ENCODE measurements at regions not wholly inside any gene's neighbourhood (a gene's known extent, or its start where the extent isn't known, plus 50 kb on each side); places are given as distances from the start of the nearest gene placed in this dataset.

DNA sequence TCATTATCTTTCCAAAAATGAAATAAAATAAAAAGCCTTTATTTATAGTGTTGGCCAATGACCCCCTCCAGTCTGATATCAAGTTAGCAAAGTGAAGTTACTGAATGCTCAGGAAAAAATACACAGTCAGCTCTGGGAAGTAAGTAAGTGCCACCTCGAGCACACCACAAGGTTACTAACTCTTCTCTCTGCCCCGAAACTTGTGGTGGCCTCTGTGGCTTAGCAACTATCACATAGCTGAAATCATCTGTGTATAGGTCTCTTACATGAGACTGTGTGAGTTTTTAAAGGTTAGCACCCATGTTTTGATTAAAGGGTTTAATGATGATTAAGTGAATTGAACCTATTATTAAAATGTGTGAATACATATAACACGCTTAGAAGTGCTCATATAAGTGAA lies 161.4 kb upstream of the KLF4 start:
- DNase-seq = no peak

DNA sequence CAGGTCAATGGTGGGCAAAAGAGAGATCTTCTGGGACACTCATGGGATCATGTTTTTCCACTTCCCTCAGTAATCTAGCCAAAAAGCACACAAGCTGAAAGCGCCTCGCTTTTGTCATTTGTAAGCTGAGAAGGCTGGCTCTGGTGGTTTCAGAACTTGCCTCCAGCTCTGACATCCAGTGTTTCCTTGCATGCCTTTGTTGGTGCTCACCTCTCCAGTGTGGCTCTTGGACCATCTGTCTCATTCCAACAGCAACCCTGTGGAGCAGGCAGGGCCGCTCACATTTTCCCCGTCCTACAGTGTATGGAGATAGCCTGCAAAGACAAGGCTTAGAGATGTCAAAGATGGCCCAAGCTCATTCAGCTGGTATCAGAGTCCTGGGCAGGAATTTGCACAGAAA lies 160.8 kb upstream of the KLF4 start:
- DNase-seq = no peak

DNA sequence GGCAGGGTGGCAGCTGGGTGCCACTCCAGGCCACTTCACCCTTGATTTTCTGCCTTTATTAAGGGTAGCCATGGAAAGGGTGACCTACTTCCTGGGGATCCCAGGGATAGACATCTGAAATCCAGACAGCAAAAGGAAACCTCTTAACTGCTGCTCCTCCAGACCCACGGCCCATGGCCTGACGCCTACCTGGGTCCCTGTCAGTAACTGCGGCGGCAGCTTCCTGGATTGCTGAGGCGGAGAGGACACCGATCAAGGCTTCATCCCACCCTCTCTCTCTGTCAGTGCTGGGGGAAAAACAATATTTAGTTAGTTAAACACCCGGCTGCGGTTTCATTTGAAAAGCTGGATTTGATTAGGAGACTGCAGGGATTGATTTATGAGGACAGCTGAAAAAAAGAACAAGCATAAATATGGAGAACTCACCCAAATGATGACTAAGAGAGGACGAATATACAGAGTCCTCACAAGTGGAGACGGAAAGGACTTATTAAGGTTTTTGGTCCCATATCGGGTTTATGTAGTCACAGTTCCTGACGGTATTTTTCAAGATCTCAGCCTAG lies 158.7 kb upstream of the KLF4 start:
- DNase-seq = no peak

DNA sequence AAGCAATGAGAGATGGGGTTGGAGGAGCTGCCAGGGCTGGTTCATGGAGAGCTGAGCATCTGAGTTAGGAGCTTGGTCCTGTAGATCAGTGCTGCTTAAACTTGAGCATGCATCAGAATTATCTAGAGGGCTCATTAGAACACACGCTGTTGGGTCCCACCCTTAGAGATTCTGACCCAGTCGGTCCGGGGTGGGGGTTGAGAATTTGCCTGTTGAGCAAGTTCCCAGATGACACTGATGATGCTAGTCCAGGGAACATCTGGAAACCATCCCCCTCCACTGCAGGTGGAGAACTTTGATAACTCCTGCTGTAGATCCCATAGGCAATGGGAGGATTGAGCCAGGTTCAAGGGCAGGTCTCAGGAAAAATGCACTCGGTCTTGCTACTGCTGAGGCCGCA lies 158.0 kb upstream of the KLF4 start:
- no peak for DNase-seq

DNA sequence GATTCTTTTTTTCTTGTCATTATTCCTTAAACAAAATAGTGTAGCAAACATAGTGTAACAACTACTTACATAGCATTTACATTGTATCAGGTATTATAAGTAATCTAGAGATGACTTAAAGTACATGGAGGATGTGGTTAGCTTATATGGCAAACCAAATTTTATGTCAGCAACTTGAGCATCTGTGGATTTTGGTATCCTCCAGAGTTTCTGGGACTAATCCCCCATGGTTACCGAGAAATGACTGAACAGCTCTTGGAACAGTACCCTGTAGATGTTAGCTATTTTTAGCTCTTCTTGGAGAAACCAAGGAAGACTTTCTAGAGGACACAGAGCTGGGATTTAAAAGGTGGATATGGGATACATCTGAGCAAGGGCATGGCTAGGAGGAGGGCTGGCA lies 157.6 kb upstream of the KLF4 start:
- DNase-seq = no peak

DNA sequence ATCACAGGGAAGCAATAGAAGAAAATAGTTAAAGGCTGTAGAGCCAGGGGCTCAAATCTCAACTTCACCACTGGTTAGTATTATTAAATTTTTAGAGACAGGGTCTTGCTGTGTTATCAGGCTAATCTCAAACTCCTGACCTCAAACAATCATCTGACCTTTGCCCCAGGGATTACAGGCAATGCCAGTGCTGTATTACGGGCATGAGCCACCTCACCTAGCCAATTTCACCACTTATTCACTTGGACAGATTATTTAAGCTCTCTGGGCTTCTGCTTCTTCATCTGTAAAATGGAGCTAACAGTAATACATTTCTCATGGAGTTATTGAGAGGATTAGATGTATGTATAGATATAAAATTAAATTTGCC lies 155.9 kb upstream of the KLF4 start:
- no peak for DNase-seq

DNA sequence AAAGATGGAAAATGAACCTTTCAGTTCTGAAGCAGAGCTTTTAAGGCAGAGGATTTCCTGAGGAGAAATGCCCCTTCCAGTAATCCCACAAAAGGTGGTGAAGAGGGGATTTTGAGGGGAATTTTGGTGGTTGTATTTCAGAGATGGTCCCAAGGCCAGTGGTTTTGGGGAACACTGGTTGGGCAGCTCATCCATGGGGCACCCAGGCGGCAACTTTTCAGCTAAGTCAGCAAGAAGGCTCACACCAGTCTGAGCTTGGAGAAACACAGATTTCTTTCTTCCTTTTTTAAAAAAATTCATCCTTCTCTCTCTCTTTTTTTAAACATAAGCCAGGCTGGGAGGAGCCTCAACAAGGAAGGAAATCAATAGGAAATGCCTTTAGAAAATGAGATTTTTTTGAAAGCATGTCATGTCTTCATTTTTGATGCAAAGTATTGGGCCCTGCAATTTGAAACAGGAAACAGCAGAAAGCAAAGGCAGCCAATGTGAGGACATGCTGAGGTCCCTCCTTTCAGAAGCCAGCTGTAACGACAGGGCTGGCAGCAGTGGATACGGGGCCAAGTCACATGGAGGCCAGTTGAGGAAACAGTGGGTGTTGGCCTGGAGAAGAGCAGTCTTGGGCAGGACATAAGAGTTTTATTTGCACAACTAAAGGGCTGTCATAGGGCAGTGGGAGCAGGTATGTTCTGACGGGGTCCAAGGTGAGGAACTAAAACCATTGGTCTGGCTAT lies 155.3 kb upstream of the KLF4 start:
- no peak for DNase-seq

DNA sequence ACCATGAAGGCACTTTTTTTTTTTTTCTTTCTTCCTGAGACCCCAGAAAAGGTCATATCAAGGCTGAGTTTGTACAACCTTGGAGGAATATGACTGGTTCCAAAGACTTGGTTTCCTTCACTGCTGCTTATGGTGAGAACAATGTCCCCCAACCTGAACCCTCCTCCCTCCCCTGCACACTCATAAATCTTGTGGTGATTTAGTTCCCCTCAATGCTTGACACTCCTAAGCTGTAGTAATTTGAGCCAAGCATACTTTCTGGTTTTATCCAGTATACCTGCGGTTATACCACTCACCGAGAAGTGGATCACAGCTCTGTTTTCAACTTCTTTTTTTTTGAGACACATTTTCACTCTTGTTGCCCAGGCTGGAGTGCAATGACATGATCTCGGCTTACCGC lies 149.9 kb upstream of the KLF4 start:
- DNase-seq = no peak

DNA sequence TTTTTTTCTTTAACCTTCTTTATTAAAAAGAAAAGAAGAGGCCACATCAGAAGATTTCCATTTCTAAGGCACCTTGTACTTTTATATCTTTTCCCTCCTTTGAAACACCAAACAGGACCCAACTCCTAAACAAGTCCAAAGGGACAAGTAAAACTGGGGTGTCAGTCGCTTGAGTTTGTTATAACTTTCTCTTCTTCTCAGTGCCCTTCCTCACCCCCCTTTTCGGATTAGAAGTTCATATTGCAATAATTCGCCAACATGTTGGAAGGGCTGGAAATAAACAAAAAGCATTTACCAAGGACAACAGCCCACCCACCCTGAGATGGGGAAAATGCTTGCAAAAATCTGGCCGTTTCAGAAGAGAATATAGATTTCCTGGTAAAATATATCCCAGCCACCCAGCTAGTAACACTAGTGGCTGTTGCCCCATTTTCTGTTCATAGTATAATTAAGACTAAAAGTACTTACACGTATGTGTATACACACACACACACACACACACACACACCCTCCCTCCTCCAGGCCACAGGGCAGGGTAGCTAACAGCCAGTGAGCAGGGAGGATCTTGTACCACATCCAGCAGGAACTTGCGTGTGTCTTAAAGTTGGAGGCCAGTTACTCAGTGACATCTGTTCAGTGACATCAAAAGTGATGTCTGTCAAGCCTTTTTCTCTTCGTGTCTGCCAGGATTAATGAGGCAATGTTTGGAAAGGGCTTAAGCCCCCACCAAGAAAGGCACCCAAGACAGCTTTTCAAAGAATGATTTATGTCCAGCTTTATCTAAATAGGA lies 149.1 kb upstream of the KLF4 start:
- DNase-seq = peak; percentile 12

DNA sequence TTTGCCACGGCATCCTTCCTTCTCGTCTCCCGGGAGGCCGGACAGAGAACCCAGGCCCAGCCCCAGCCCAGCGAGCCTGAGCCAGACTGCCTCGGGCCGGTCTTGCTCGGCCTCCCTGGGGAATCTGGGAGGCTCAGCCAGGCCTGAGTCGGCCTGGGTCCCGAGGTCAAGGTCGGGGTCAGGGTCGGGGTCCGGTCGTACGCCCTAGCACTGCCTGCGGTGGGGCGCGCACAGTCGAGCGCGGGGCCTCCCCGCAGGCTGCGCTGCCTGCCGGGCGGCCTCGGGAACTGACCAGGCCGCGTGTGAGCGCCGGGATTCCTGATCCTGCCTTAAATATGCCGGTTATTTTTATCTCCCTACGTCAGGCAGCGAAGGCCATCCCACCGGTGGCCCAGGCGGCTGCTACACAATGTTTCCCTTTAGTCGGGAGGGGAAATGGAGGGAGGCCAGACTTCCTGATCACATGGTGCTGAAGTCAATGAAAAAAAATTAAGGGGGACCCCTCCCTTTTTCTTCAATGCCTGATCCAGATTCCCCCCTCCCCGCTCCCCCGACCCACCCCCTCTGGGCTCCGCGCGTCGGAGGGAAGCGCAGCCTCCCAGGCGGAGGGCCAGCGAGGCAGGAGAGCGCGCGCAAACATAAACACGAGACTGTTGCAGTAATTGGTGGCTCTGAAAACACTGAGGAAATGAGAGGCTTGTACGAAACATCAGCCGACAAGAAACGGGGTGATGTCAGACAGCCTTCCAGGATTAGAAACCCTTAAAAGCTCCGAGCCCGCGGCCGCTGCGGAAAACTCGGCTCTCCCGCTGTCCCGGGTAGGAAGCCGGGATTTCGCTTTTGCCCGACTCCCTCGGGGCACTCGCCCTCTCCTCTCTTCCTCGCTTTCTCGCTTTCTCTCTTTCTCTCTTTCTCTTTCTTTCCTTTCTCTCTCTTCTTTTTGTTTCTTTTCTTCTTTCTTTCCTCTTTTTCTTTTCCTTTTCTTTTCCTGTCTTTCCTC lies 148.2 kb upstream of the KLF4 start:
- peak; percentile 29 for DNase-seq

DNA sequence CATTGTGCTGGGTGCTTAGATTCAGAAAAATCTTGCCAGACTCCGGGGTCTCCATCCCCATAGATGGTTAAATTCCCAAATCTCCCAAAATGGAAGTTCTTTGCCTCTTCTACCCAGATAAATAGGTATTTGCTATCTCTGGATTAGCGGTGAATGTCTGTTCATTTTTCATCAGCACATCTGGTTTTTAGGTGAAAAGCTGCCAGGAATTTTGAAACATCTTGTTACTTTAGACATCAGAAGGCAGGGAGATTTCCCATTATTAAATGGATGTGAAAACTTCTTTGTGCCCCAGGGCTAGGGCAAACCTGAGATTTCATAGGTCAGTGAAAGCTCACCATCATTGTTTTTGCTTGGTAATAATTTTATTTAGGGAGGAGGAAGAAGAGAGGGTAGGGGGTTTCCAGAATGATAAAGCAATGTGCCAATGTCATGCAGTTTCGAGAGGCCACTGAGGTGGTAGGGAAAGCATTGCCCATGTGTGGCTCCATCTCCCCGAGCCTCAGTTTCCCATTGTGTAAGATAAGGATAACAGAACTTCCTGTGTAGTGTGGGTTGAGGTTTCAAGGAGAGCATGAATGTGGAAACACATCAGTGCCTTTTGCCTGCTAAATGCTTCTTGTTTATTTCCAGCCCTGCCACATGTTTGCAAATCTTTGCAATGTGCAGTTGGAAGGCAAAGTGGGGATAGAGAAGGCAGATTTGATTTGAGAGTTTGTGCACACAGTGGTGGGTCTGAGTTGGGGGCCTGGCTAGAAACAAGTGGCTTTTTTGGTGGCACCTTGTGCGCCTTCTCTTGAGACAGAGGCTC lies 147.2 kb upstream of the KLF4 start:
- no peak for DNase-seq

DNA sequence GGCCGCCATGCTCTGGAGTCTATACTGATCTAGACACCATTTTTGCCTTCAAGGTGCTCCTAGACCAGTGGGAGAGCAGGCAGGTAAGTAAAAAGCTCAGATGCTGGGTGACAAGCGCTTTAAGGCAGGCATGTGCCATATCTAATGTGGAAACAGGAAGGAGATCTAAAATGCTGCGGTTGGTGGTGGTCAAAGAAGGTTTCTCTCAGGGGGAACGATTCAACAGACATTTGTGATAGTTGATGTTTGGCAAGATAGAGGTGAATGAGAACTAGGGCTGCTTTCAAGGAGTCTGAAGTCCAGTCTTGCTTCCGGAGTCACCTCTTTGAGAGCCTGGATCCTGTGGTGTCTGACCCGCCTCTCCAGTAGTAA lies 146.2 kb upstream of the KLF4 start:
- DNase-seq = no peak

DNA sequence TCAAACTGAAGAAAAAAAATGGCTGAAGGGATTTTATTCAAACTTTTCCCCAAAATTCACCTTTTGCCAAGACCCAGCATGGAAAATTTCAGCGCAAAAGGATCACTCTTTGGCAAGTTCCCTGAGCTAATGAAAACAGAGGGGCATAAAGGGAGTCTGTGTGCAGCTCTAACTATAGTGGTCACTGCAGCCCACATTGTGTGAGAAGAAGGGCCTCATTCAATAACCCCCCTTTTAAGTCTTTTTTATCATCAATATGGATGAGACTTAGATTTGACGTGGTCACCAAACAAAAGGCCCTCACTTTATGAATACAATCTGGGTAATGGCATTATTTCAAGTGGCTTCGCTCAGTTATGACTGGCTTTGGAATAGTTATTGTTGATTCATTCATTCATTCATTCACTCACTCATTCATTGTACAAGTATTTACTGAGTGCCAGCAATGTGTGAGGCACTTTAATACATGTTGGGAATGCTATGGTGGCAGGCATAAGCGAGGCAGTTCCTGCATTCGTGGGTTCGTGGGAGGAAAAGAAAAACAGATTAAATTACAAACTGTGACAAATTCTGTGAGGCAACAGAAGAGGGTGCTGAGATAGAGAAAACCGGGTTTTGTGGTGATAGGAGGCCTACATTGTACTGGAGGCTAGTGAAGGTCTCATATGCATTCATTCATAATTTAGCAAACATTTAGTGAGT lies 145.7 kb upstream of the KLF4 start:
- DNase-seq = no peak

DNA sequence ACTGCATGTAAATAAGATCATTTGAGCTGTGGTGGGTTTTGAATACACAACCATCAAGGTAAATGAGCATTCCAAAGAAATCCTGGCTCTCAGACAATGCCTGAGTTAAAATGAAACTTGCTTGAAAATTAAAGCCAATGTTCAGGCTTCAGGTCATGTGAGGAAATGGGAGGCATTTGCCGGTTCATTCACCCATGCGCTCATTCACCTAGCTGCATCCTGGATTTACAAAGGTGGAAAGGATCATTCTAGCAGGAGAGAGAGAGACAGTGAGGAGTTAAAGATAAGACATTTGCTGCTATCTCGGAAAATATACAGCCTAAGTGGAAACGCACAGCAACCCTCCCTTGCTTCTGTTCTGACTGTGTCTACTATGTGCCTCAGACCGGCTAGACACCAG lies 143.8 kb upstream of the KLF4 start:
- no peak for DNase-seq

DNA sequence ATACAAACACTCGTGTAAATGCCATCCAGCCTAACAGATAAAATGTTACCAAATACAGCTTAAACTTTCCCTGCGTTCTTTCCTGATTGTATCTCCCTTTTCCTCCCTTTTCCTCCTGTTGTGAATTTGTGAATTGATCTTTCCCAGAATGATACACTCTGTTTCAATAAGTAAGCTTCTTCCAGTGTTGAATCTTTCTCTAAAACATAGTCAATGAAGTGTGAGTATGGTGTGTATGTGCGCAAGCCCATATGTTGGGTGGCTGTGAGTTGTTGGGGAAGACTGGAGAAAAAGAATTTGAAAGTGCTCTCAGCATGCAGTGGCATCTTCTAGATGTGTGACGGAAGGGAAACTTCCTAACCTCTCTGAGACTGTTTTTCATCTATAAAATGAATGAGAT lies 143.1 kb upstream of the KLF4 start:
- no peak for DNase-seq

DNA sequence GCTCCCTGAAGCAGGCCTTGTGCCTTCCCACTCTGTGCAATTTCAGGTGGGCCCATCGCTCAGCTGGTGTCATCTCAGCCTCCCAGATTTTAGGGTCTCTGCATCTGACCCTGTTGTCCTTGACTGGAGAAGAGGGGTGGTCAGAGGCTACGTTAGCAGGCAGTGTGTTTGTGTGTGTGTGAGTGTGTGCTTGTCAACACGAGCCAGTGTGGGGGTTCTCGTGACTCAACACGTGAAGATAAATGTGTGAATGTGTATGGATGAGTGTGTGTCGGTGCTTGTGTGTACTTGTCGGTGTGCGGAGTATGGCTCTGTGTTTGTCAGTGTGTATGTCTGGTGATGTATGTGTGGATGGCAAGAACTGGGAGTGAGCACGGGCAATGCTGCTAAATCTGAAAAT lies 142.6 kb upstream of the KLF4 start:
- no peak for DNase-seq

DNA sequence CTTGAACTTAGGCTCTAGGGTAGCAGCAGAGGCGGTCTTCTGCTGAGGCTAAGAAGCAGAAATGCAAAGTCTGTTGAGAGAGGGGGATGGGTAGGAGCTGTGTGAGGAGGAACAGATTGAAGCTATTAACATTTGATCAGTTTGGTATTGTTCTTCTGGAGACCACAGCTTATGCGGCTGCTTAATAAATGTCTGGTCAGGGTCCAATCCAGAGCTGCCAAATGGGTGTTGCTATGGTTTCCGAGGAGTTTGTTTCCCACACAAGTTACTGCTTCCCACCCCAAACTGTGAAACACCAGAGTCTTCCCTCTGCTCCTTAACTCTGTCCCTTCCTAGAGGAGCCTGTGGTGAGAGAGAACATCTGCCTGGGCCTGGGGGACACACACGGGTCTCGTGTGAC lies 142.2 kb upstream of the KLF4 start:
- no peak for DNase-seq

DNA sequence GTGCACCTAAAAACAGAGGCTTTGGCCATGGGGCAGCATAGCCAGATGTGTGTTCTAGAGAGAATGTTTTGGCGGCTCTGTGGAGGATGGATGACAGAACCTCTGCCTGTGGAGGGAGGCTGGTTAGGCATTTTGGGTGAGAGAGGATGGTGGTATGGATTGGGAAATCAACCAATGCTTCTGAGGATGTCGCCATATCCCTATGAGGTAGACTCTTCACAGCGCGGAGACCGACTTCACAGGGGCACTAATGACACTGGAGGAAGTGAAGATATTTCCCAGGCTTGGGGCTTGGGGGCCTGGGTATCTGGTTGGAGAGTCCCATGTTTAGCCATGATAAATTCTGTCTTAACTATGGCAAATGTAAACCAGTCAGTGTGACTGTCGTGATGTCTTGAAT lies 140.6 kb upstream of the KLF4 start:
- no peak for DNase-seq

DNA sequence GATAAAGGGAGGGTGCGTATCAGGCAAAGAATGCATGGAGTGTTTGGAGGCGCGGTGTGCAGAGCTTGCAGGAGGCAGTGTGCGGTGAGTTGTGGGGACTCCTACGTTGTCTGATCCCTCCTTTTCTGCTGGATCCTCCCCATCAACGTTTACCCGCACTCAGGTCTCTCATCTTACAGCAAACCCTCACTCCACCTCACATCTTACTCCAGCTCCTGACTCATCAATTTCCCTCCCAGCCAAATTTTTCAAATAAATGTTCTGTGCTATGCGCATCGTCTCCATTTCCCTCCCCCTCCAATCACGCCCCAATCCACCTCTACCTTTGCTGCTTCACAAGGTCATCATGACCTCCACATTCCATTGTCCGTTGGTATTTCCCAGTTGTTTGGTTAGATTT lies 138.9 kb upstream of the KLF4 start:
- DNase-seq = no peak

DNA sequence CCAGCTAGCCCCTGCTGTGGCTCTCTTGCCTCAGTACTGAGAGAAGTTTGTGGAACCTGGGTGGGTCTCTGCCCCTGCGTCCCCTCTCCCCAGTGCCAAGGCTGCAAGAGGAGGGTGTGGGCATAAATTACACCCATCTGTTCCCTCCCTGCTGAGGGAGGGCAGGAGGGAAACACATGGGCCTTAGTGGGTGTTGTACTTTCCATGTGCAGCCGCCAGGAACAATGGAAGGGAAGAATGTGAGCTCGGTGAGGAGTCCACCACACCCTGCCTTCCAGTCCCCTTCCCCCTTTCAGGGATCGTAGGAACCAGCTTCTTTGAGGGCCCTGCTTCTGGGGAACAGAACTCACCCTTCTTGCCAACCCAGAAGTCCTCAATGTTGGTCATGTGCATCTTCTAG lies 138.2 kb upstream of the KLF4 start:
- DNase-seq = no peak

DNA sequence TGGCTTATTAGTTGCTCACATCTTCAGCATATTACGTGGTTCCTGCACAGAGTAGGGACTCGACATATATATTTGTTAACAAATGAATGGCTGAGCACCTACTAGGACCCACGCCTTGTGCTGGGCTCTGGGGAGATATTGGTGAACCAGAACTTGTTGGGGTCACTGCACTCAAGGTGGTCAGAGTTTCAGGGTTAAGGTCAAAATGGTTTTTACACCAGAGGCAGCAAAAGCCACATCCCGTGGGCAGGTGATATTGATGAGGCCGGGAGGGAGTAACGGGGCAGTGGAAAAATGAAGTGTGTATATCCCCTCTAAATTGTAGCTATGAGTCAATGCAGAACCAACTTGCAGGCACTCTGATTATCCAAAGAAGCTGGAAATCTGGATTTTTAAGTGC lies 136.5 kb upstream of the KLF4 start:
- no peak for DNase-seq

Measured in NCI-H748 treated with DMSO at 0.1 percent for 48 hours (cell line).